ENCODE measurements at regions not wholly inside any gene's neighbourhood (a gene's known extent, or its start where the extent isn't known, plus 50 kb on each side); places are given as distances from the start of the nearest gene placed in this dataset.

DNA sequence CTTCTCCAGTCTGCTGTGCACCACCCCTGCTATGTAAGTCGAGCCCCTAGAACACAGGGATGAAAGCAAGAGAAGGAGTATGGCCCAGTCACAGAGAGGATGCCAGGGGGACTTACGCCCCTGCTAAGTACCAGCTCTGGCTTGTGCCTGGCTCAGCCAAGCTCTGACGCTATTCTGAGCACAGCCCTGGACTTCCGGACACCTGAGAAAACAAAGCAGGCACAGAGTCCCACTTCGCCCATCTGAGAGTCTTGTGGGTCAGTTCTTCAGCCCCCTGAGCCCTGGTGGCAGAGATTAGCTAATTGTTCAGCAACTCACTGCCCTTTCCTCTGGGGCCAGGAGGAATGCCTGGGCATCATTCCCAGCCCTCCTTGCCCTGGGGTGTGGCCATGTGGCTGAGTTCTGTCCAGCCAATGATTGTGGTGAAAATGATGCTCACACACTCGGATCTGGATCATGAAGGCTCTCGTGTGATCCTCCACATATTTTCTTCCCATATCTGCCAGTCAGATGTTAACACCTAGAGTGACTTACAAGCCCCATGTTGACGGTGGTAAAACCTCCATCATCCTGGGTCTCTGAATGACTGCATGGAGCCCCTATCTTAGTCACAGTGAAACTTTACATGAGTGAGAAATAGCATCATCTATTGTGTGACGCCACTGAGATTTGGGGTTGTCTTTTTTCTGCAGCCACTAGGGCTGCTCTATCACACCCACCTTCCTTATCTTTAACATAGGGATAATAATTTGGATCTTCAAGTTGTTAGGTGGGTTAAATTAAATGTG lies 105.7 kb downstream of the TPRA1 start:
- H3K4me3 ChIP-seq (ENCODE audit: low read depth, low read length) = no peak overlapping the region

DNA sequence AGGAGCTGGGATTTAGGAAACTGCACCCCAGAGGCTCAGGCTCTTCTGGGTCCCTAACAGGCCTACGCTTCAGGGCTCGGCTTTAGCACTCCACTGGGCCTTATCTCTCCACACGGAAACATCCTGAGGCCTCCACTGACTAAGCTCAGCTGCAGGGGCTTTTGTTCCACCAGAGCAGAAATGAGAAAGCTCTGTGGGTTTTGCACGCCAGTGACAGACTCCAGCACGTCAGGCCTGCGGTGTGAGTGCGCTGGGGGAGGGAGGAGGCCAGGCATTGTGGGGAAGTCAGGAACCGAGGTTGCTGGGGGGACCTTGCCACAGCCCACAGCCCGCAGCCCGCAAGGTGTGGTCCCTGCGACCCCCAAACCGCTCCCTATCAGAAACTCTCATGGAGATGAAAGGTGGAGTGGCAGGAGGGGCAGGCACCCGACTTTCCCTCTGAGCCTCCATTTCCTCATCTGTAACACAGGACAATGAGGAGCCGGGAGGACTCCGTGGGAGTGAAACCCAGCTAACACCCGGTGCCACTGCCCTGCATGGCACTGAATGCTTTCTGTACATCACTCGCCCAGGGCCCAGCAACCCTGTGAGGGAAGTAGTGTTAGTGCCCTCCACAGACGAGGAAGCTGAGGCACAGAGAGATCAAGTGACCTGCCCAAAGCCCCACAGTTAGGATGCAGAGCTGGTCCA lies 106.5 kb downstream of the TPRA1 start:
- no peak overlapping the region for H3K4me3 ChIP-seq (ENCODE audit: low read depth, low read length)

DNA sequence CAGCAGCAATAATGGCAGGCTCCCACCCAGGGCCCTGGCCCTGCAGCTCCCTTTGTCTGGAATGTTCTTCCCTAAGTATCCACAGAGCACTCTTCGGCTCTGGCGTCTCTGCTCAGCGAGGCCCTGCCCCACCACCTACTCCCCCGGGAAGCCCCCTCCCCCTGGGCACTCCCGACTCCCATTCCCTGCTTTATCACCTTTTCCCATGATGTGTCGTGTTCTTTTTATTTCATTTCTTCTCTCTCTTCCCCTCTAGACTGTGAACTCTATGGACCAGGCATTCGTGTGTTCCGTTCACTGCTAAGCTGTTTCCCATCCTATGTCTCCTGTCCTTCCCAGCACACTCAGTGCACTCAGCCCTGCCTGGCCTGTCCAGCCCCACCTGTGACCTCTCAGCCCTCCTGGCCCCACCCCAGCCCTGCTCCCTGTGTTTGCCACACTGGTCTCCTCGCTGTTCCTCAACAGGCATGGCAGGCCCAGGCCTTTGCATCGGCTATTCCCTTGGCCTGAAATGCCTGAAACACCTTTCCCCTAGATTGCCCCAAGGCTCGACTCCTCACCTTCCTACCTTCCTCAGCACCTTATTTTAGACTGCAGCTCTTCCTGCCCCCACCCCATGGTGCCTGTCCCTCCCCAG lies 107.4 kb downstream of the TPRA1 start:
- H3K4me3 ChIP-seq (ENCODE audit: low read depth, low read length) = no peak overlapping the region

DNA sequence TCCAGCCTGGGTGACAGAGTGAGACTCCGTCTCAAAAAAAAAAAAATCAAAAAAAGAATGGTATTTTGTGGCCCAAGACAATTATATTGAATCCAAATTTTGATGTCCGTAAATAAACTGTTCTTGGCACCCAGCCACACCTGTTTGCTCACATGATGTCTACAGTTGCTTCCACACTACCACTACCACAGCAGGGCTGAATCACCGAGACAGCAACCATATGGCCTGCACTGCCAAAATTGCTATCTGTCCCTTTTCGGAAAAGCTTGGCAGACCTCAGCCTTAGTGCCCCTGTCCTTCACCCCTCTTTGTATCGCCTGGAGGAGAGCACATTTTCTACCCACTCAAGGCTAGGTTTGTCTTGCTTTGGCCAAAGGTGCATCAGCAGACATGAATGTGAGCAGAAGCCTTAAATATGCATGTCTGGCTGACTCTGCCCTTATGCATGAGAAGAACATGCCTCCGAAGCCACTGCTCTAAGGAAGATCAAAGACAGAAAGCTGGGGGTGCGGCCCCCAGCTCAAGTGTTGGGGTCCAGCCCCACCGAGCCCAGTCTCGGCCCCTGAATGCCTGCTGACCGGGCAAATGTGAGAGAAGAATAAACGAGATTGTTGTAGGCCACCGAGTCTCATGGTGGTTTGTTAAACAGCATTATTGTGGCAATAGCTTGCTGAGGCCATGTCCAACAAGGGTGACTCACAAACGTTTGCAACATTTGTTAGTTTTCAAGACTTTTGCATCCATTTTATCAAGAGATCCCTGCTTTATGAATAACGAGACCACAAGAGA lies 108.1 kb downstream of the TPRA1 start:
- no peak overlapping the region for H3K4me3 ChIP-seq (ENCODE audit: low read depth, low read length)

DNA sequence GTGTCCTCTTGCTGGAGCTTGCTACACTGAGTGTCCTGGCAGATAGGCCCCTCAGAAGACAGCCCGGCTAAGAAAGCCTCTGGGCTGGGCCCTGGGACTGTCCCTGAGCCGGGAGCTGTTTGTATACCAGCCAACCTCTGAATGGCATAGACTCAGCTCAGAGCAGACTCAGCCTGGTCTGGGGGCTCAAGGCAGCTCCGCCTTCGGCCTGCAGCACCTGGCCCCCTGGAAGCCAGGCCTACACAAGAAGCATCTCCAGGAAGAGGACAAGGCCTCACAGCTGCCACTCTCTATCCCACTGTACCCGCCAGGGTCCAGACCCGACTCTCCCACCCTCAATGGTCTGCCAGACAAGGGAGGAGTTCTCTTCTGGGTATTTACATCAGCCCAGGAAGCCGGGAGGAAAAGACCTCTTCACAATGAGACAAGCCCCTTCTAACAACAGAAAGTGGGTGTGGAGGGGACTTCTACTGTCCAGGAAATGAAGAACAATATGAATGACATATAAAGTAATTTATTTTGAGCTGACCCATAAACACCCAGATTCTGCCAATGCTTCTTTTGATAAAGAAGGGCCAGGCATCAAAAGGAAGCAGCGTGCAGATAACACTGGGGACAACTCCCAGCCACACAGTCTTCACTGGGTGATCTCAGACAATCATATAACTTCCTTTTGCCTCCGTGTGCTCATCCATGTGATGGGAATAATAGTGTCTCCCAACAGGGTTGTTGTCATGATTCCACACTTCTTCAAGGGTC lies 110.2 kb downstream of the TPRA1 start:
- no peak overlapping the region for H3K4me3 ChIP-seq (ENCODE audit: low read depth, low read length)

DNA sequence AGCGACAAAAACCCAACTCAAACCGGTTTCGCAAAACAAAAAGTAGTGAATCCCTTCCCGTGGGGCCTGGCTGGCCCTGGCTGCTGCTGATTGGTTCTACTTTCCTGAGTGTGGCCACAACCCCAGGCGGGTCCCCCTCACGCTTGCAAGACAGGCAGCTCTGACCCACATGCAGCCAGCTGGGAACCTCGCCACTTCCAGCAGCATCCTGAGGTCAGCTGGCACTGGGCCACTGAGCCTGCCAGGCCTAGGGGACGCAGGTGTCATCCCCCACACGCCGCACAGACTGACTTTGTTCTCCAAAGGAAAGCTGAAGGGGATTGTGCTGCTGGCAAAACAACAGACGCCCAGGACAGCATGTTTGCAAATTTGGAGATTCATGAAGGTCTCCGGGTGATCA lies 111.1 kb downstream of the TPRA1 start:
- H3K4me3 ChIP-seq (ENCODE audit: low read depth, low read length) = no peak overlapping the region

DNA sequence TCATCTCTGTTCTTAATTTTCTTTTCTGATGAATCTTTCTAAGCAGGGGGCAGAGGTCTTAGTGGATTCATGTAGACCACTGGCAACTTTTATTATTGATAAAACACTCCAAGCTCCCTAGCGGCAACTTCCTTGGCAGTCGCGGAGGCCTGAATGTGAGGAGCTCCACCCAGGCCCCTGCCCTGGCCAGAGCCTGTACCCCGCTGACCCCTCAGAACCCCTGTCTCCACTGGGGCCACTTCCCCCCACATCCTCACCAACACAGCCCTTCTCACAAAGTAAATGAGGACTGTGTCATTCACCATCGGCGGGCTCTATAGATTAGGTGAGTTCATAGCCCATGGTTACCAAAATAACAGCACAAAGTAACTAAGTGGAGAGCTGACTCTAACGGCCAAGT lies 111.6 kb downstream of the TPRA1 start:
- no peak overlapping the region for H3K4me3 ChIP-seq (ENCODE audit: low read depth, low read length)

DNA sequence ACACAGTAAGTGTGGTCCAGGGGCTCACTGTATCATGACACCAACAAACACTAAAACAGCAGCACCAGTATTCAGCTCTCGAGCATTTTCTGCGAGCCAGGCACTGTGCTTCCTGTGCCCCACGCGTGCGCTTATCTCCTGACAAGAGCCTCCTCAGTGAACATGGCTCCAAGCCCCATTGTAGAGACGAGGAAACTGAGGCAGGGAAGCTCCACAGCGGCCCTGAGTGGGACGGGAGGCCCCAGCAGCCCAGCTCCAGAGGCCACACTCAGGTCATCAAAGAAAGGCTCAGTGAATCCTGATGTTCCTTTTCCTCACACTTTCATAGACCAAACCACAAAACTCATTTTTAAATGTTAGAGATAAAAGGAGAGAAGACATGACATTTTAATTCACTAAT lies 113.1 kb downstream of the TPRA1 start:
- H3K4me3 ChIP-seq (ENCODE audit: low read depth, low read length) = no peak overlapping the region

DNA sequence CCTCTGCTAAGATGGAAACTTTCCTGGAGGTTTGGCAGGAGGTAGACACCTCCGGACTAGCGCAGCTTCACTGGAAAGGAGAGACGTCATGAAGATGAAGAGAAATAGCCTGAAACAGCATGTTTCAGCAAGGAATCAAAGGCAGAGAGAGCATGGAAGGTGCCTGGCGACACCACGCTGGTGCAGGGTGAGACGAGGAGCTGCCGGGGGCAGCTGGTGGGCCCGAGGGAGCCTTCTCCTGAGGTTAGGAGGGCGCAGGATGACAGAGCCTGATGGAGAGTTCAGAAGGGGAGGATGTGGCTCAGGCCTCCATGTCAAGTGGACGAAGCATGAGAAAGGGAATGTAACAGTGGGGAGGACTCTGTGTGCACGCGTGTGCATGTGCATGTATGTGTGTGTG lies 113.6 kb downstream of the TPRA1 start:
- no peak overlapping the region for H3K4me3 ChIP-seq (ENCODE audit: low read depth, low read length)

DNA sequence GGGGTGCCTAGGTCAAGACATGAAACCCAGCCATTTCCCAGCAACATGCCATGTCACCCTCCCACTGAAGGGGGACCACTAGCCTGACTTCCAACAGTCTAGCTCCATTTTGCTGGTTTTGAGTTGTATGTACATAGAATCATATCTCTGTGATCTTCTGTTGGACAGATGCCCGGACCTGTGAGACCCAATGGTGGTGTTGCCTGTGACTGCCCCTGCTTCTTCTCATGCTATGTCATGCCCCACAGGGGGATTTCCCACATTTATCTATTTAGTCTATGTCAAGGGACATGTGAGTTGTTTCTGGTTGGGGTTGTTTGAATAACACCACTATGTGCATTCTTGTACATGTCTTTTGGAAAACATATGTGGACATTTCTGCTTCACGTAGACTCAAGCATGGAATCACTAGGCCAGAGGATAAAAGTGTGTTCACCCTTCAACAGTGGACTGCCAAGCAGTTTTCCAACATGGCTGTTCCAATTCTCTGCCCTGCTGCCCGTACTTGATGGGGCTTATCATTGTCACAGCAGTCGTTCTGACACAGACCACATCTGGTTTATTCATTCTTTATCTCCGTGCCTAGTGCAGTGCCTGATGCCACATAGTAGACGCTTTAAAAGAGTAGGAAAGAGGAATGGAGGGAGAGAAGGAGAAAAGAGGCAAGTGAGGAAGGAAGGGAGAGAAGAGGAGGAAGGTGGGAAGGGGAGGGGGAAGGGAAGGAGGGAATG lies 114.4 kb downstream of the TPRA1 start:
- H3K4me3 ChIP-seq (ENCODE audit: low read depth, low read length) = no peak overlapping the region

DNA sequence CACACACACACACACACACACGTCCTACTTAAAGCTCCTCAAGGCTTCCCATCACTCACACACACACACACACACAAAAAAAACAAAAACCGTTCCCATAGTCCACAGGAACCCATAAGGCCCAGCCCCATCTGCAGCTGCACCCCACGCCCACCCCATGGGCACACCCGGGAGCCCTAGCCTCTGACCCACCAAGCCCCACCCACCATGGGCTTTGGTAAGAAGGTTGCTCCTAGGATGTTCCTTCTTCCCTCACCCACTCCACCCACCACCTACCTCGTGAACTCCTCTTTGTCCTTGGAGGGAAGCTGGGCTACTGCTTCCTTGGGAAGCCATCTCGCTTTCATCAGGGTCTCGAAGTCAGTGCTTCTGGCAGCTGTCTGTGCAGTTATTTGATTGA lies 115.1 kb downstream of the TPRA1 start:
- no peak overlapping the region for H3K4me3 ChIP-seq (ENCODE audit: low read depth, low read length)

DNA sequence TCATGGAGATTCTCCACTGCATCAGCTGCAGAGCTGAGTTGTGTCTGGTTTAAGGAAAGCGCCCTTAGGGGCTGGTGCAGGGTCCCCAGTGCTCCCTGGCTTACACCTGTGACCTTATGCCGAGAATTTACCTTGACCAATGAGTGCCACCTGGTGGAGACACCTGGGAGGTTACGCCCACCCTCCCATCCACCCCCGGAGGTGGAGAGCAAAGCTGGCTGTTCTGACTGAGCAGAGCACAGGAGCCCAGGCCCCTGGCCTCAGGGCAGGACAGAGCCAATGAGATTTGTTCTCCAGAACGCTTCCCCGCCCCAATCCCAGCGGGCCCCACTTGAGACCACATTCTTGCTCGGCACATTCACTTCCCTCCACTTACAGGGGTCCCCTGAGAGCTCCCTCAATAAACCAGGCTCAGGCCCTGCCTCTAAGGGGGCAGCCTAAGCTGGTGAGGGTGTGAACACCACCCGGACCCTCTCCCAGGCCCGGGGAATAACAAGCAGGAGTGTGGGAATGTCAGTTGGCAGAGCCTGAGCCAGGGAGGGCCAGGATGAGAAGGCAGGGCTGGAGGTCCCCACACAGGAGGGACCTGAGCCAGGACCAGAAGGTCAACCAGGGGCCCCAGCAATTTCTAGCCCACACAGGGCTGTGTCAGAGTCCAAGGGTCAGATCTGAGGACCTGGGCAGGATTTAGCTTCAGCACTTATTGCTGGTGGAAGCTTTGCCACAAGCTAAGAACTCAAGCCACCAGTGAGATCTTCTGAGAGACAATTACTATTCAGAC lies 117.1 kb downstream of the TPRA1 start:
- no peak overlapping the region for H3K4me3 ChIP-seq (ENCODE audit: low read depth, low read length)

DNA sequence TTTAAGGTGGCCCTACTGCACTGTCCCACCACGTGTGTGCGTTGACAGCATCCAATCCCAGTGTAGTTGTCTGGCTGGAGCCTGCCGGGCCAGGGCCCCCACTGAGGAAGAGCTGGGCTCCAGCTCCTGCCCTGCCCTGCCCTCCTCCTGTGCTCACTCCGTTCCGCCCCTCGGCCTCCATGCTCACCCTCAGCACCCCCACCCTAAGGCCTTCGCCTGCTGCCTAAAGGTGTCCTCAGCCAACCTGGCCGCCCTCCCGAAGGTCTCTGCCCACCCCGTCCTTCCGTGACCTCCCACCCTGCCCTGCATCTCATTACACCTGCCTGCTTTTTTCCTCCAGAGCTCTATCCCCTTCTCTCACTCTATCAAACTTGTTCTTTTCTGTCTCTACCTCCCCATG lies 118.0 kb downstream of the TPRA1 start:
- H3K4me3 ChIP-seq (ENCODE audit: low read depth, low read length) = no peak overlapping the region

DNA sequence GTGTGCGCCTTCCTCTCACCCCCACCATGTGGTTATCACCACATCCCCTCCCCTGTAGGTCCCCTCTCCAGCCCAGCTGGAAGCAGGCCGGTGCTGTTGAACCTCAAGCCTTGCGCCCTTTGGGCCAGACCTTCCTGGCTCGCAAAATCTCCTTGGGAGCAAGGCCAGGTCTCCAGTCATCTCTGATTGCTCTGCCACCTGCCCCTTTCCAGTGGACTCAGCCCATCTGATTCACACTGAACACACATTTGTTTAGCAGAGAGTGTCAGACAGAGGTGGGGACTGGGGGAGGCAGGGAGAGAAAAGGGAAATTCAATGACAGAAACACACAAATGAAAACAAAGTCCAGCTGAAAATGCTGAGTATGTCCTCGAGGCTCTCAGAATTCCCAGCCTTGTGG lies 119.4 kb downstream of the TPRA1 start:
- no peak overlapping the region for H3K4me3 ChIP-seq (ENCODE audit: low read depth, low read length)

DNA sequence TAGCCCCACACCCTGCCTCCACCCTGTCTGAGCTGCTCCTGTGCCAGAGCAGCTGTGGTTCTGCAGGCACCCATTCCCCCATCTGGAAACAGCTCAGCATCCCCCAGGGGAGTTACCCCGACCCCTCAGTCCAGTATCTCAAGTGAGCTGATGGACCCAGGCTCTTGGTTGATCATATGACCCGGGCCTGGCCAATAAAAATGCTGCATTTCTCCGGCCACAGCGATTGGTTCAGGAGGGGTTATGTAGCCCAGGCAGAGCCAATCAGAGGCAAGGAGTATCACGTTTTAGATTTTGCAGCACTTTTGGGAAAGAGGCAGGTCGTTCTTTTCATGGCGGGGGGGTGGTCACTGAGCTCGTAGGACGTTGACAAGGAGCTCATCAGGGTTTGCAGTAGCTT lies 120.8 kb downstream of the TPRA1 start:
- H3K4me3 ChIP-seq (ENCODE audit: low read depth, low read length) = no peak overlapping the region

DNA sequence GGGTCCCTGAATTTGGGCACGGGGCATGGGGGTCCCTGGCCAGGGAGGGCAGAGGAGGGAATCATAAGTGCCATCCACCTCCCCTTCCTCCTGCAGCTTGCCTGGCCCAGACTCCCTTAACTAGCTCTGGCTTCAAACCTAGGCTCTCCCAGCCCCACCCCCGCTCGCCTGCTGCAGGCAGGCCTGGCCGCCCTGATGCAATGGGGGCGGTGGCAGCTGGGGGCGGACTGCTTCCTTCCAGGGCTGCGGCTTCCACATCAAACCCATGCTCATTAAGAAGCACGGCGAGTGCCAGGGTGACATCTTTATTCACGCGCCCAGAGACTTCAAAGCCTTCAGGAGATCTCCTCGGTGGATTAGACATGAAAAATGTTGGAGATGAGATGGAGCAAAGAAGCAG lies 123.1 kb downstream of the TPRA1 start:
- H3K4me3 ChIP-seq (ENCODE audit: low read depth, low read length) = no peak overlapping the region

DNA sequence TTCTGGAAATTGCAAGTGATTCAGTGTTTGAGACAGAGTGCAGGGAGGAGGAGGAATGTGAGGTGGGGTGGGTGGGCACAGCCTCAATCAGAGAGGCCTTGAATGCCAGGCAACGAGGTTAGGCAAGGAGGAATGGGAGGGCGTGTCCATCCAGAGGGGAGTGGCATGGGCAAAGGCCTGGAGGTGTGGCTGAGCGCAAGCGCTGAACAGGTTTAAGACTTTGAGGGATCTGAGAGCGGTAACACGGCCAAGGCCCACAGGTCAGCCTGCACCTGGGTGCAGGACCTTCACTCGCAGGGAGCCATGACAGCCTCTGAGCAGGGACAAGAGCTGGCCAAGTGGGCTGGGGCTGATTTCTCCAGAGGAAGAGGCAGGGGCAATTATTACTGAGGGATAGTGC lies 125.9 kb downstream of the TPRA1 start:
- no peak overlapping the region for H3K4me3 ChIP-seq (ENCODE audit: low read depth, low read length)

DNA sequence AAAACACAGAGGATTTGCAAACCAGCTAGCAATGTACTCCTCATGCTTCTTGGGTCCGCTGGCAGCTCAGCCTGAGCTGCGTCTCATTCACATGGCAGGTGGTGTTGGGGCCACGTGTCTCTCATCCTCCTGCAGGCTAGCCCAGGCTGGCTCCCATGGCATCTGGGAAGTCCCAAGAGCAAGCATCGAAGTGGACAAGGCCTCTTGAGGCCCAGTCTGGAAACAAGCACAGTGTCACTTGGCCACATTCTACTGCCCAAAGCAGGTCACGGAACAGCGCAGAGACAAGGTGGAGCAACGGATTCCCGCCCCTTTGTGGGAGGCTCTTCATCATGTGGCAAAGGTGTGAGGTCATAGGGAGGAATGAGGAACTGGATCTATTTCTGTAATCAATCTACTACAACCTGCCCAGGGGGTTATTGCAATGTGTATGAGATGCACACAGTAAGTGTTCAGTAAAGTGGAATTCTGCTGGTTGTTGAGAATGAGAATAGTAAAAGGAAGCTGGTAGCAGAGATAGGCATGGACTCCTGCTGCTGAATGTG lies 128.3 kb downstream of the TPRA1 start:
- no peak overlapping the region for H3K4me3 ChIP-seq (ENCODE audit: low read depth, low read length)

Data from iPS-11a (cell line).